AG10803 (cell line): ENCODE measurements at regions not wholly inside any gene's neighbourhood (a gene's known extent, or its start where the extent isn't known, plus 50 kb on each side); places are given as distances from the start of the nearest gene placed in this dataset.

ENCODE experiments used
- DNase-seq: peaks from one replicate; pipeline ENCODE4 v3.0.0; 2010; ENCODE audit warnings: low read depth
- H3K4me3 ChIP-seq: 2 replicates; pipeline ENCODE4 v1.5.1; 2011; ENCODE audit warnings: mild to moderate bottlenecking, low read length, control low read depth
- TF ChIP-seq, protein P1 (sequence below): conservative IDR thresholded peaks from 2 replicates; pipeline ENCODE4 v1.5.1; 2011; ENCODE audit warnings: mild to moderate bottlenecking, low read length, control low read depth, inconsistent platforms

DNA sequence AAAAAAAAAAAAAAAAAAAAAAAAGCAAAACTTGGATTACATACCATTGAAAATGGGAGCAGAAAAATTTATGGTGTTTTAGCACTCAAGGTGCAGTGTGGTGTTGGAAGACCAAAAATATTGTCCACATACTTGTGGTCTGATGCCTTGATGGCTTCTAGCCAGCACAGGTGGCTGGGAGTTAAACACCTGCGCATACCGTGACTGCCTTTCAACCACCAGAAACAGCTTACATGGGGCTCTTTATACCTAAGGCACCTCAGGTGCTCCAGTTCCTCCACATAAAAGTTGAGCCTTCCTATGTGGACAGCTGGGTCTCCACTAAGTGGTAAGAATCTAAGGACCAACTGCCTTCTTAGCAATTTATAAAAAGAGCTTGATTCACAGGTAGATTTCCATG is 802.6 kb upstream of the CELF4 start:
- TF ChIP-seq, protein P1, sequence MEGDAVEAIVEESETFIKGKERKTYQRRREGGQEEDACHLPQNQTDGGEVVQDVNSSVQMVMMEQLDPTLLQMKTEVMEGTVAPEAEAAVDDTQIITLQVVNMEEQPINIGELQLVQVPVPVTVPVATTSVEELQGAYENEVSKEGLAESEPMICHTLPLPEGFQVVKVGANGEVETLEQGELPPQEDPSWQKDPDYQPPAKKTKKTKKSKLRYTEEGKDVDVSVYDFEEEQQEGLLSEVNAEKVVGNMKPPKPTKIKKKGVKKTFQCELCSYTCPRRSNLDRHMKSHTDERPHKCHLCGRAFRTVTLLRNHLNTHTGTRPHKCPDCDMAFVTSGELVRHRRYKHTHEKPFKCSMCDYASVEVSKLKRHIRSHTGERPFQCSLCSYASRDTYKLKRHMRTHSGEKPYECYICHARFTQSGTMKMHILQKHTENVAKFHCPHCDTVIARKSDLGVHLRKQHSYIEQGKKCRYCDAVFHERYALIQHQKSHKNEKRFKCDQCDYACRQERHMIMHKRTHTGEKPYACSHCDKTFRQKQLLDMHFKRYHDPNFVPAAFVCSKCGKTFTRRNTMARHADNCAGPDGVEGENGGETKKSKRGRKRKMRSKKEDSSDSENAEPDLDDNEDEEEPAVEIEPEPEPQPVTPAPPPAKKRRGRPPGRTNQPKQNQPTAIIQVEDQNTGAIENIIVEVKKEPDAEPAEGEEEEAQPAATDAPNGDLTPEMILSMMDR = no peak
- no peak overlapping the region for H3K4me3 ChIP-seq
- no peak for DNase-seq

DNA sequence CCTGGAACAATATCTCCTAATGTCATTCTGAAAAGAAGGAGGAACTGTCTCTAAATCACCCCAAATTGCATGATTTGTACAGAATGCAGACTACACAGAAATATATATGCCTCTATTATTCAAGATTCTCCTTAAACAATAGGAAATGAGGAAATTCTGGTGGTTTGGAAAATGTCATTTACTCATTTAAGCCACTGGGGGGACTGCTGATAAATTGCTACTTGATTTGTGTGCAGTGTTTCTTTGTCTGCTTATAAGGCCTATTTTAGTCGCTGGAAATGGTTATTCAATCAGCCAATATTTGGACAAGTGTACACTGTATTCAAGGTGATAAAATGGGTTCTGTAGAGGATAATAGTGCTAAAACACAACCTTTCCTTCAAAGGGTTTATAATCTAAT is 801.9 kb upstream of the CELF4 start:
- DNase-seq = no peak
- no peak overlapping the region for H3K4me3 ChIP-seq
- TF ChIP-seq, protein P1 = no peak

DNA sequence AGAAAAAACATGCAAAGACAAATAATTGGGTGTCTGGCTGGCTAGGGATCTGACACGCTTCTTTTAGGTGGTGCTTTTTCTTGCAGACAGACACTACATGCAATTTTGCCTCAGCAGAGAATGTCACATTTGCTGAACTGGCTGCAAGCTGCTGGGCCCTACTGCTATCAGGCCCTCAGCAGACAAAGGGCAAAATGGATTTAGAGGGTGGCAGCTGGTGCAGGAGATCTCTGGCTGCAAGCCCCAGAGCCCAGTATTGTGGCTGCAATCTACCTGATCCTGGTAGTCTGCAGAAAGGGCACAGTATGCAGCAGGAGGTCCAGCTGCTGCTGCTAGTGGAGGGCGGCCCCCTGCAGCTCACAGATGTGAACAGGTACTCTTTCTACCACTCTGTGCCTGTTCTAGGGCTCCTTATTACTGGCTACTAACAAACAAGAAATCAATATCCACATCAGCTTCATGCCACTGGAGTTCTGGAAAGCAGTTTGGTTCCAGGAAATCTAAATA is 796.7 kb upstream of the CELF4 start:
- no peak for DNase-seq
- no peak overlapping the region for H3K4me3 ChIP-seq
- TF ChIP-seq, protein P1 = no peak

DNA sequence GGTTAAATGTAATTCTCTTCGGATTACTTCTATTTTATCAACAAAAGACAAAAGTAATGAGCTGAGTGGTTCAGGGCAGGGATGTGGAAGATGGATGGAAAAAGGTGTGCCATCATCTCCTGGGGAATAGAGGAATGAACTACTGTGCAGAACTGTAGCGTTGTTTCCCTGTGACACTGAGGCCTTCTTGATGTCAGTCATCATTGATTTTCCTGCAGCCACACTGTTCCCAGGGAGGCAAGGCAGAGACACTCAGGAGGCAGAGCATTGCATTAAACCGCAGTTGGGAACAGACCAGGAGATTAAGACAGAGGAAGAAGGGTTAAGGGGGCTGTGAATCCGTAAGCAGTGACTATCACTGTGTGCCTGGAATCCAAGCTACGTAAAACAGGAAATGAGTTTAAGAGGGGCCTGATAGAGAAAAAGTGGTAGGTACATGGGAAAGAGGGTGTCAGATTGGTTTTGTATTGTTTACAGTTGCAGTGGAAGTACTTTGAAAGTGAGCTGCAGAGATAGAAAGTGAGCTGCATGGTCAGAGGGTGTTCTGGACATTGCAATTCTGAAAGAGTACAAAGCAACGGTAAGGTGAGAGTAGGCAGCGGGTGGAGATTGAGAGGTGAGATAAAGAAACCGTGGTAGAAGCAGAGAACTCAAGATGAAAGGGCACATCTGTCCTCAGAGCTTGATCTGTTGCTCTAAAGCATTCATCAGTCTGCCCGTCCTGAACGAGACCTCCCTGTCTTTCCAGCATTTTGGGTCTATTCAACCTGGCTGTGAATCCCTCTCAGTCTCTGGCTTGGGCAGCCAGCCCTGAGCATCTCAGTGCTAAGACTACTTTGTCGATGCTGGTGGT is 793.4 kb upstream of the CELF4 start:
- no peak for DNase-seq
- TF ChIP-seq, protein P1 = no peak
- H3K4me3 ChIP-seq = no peak overlapping the region

DNA sequence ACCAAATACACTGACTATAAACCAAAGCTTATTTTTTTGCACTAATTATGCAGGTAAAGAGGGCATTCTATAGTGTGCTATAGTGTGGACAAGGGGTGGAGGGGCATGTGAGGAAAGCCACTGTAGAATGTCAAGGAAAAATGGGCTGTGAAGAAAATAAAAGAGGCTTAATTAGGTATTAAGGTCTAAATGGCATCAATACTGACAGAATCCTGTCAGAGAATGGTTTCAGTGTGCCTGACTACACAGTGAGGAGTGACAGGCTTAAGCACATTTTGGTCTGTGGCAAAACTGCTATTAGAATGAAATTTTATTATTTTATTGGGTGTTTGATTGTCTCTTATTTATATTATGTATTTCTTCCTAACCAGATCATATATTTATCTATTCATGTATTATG is 787.6 kb upstream of the CELF4 start:
- H3K4me3 ChIP-seq = no peak overlapping the region
- no peak for DNase-seq
- TF ChIP-seq, protein P1 = no peak

DNA sequence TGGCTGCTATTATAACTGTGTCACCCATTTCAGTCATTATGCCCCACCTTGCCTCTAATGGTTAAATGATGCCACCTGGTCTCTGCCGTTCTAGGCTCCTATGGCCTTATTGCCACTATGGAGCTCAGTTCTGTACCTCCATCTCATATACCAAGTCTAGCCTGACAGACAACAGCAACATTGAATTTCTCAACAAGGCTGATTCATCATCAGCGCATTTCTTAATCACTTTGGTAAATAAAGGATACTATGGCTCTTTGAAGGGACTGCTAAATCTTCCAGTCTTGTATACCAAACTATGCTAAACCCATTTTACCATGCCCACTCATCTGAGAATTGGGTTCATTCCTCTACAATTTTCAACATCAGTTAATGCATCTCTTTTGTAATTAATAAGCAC is 784.5 kb upstream of the CELF4 start:
- H3K4me3 ChIP-seq = no peak overlapping the region
- TF ChIP-seq, protein P1 = no peak
- DNase-seq = no peak

DNA sequence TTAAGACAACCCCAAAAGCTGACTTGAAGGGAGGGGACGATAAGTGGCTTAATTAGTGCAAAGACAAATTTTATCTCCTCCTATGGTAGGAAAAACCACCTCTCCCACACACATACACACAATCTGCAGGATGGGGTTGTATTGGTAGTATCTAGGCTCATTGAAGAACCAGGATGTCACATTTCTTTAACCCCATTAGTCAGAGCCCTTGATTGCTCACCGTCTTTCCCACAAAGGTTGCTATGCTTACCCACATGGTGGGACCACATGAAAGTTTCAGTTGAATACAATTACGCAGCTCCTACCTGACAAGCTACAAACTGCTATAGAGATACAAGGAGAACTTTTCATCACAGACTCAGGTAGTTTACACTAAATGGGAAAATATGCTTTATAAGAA is 765.0 kb upstream of the CELF4 start:
- no peak for DNase-seq
- TF ChIP-seq, protein P1 = no peak
- no peak overlapping the region for H3K4me3 ChIP-seq
